ENCODE measurements at regions not wholly inside any gene's neighbourhood (a gene's known extent, or its start where the extent isn't known, plus 50 kb on each side); places are given as distances from the start of the nearest gene placed in this dataset.

DNA sequence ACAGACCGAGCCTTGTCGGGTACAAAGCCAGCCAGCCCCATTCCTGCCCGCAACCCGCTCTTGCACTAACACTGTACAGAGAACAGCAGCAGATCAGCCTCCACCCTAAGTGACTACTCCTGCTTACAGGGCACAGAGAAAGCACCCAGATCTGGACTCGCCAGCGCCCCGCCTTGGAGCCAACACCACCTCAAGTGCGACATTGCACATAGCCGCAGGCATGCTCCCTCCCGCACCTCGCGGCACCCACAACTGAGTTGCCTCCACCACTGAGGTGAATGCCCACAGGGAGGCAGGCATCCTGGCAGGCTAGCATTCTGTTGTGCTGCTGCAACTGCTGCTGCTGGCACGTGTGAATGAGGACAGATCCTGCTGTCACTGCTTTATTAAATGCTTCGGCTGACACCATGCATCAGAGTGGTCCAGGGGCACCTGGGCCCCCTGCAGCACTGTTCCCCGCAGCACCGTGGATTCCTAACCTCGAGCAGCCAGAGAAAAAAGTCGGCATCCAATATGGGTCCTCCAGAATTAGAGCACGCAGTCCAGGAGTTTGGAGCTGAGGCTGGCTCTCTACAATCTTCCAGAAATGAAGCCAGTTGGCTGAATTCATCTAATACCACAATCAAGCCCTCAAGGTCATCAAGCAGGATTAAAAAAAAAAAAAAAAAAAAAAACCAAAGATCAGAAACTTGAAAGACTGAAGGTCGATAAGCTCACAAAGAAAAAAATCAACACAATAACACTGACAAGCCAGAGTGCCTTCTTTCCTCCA is 352.9 kb downstream of the GASK1B start:
- DNase-seq: no peak
- Histone ChIP-seq H3K27ac (no peak overlapping the region), H3K27me3 (replicated peaks) (no peaks in the 10 kb centered on the region), H3K36me3 (replicated peaks) (no peaks in the 10 kb centered on the region), H3K4me3 (ENCODE audit: low read depth, low read length) (no peak overlapping the region)
- in situ Hi-C loops (cut with HindIII; ENCODE audit: low pct_ligation_motif_present, low sequenced_read_pairs): no loop called here
- TF ChIP-seq CTCF (IDR thresholded peaks at IDR 0.05; ENCODE audit: low read depth, low read length, missing control alignments): no peak

GRCh38 chr4:157818946-157819692 is 353.7 kb downstream of the GASK1B start:
- no peak overlapping the region for H3K4me3 ChIP-seq (ENCODE audit: low read depth, low read length)
- H3K27ac ChIP-seq: no peak overlapping the region
- no peaks in the 10 kb centered on the region for H3K36me3 ChIP-seq (replicated peaks)
- H3K27me3 ChIP-seq (replicated peaks): no peaks in the 10 kb centered on the region
- no peak for DNase-seq
- no peak for TF ChIP-seq CTCF (IDR thresholded peaks at IDR 0.05; ENCODE audit: low read depth, low read length, missing control alignments)
- in situ Hi-C loops (cut with HindIII; ENCODE audit: low pct_ligation_motif_present, low sequenced_read_pairs): no loop called here

GRCh38 chr4:157810137-157810774 is 362.6 kb downstream of the GASK1B start:
- H3K4me3 ChIP-seq (ENCODE audit: low read depth, low read length): no peak overlapping the region
- H3K27ac ChIP-seq: no peak overlapping the region
- no peaks in the 10 kb centered on the region for H3K36me3 ChIP-seq (replicated peaks)
- H3K27me3 ChIP-seq (replicated peaks): no peaks in the 10 kb centered on the region
- TF ChIP-seq CTCF (IDR thresholded peaks at IDR 0.05; ENCODE audit: low read depth, low read length, missing control alignments): no peak
- no peak for DNase-seq
- in situ Hi-C loops (cut with HindIII; ENCODE audit: low pct_ligation_motif_present, low sequenced_read_pairs): no loop called here

DNA sequence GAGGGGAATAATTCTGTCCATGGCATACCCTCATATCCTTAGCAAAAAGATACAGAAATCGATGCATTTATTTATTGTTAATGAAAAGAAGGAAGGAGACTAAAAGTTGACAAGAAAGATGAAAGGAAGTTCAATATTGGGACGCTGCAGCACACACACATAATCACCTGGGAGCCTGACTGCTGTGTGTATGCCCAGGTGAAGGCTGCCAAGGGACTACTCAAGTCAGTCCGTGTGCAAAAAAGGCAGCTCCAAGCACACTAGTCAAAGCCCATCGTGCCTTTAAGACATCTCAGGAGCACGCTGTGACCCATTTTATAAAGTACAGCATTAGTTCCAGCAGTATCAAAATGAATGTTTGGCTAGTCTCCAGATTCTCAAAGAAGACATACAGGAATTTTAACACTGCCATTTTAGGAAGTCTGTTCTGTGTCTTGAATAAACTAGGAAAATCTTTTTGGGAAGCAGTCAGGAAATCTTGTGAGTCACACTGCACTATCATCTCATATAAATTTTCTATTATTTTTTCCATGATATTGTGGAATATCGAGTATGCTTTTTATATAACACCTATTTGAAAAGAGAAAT is 363.9 kb downstream of the GASK1B start:
- in situ Hi-C loops (cut with HindIII; ENCODE audit: low pct_ligation_motif_present, low sequenced_read_pairs): no loop called here
- no peaks in the 10 kb centered on the region for H3K36me3 ChIP-seq (replicated peaks)
- H3K27ac ChIP-seq: no peak overlapping the region
- no peak for DNase-seq
- no peaks in the 10 kb centered on the region for H3K27me3 ChIP-seq (replicated peaks)
- no peak for TF ChIP-seq CTCF (IDR thresholded peaks at IDR 0.05; ENCODE audit: low read depth, low read length, missing control alignments)
- H3K4me3 ChIP-seq (ENCODE audit: low read depth, low read length): no peak overlapping the region

DNA sequence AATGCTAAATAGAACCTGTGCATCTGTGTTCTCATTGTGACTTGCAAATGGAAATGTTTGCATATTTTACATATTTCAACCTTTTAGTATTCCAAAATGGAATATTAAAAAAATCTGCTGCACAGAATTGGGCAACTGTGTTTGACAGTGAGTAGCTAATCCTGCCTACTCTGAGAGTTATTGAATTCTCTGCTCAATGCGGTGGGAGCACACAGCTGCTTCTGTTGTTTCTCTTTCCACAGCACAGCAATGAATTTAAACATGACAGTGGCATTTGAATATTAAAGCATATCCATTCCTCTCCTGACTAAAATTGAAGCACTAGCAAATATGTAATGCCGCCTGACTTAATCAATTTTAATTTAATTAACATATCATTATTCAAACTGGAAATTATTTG is 366.6 kb downstream of the GASK1B start:
- in situ Hi-C loops (cut with HindIII; ENCODE audit: low pct_ligation_motif_present, low sequenced_read_pairs): no loop called here
- no peaks in the 10 kb centered on the region for H3K27me3 ChIP-seq (replicated peaks)
- H3K36me3 ChIP-seq (replicated peaks): no peaks in the 10 kb centered on the region
- H3K4me3 ChIP-seq (ENCODE audit: low read depth, low read length): no peak overlapping the region
- TF ChIP-seq CTCF (IDR thresholded peaks at IDR 0.05; ENCODE audit: low read depth, low read length, missing control alignments): no peak
- no peak for DNase-seq
- no peak overlapping the region for H3K27ac ChIP-seq
